ENCODE measurements at regions not wholly inside any gene's neighbourhood (a gene's known extent, or its start where the extent isn't known, plus 50 kb on each side); places are given as distances from the start of the nearest gene placed in this dataset.
"Not testable (repeated sequence)": the region's sequence is repeated elsewhere in the genome, so short reads cannot be mapped to it uniquely, and the experiment has no call there.

- Mint-ChIP-seq H3K4me3 (no peak overlapping the region), H3K27ac (no peak overlapping the region), H3K4me1 (peaks cover 30% of the 10 kb centered on the region), H3K9me3 (no peaks in the 10 kb centered on the region), H3K27me3 (no peaks in the 10 kb centered on the region), H3K36me3 (ENCODE audit: low read depth) (no peaks in the 10 kb centered on the region)
- ChIA-PET POLR2A (no interaction called here), CTCF (no interaction called here)
- no peak for DNase-seq
Measured at GRCh38 chr9:79473704-79474103, 98.1 kb upstream of the TLE4 start.

- H3K36me3 Mint-ChIP-seq (ENCODE audit: low read depth), result no peaks in the 10 kb centered on the region
- CTCF ChIA-PET, result no interaction called here
- H3K9me3 Mint-ChIP-seq, result no peaks in the 10 kb centered on the region
- POLR2A ChIA-PET, result no interaction called here
- no peaks in the 10 kb centered on the region for H3K27me3 Mint-ChIP-seq
- H3K4me1 Mint-ChIP-seq, result peaks cover 10% of the 10 kb centered on the region
- H3K4me3 Mint-ChIP-seq, result no peak overlapping the region
- DNase-seq, result no peak
- no peak overlapping the region for H3K27ac Mint-ChIP-seq
Measured at GRCh38 chr9:79477241-79477840, 94.4 kb upstream of the TLE4 start.

DNA sequence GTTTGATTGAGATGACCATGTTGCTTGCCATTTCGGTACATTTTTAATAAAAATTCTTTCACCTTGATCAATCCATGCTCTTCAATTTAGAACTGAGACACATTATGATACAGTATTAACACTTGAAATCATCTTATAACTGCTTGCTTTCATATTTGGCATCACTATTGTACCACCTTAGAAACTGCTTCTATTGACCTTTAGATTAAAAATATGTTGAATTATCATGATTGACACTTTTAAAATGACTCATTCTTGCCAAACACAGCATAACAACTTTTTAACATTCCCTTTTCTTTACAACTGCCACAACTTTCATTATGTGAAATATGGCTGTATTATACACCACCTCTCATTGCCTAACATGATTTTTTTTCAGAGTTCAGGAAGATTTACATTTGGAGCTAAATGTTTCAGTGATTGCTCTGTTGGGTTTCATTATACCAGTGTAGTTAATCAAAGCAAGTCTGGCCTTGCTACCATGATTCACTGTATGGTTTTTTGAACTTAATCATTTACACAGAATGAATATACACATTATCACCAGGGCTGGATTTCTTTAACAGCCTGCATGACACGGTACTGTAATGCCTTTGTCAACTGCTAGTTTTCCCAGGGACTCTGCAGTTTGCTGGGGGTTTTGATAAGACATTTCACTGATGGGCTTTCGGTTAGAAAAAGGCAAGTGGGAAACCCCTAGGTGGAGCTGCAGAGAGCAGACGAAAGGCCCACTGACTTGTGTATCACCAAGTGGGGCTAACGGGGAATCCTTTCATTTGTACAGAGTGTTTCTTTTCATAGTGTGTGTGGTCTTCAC lies 93.6 kb upstream of the TLE4 start:
- Mint-ChIP-seq H3K4me3 (no peak overlapping the region), H3K27ac (no peak overlapping the region), H3K9me3 (no peaks in the 10 kb centered on the region), H3K27me3 (no peaks in the 10 kb centered on the region), H3K36me3 (ENCODE audit: low read depth) (no peaks in the 10 kb centered on the region), H3K4me1 (peaks cover 5% of the 10 kb centered on the region)
- ChIA-PET CTCF (no interaction called here), POLR2A (no interaction called here)
- no peak for DNase-seq

DNA sequence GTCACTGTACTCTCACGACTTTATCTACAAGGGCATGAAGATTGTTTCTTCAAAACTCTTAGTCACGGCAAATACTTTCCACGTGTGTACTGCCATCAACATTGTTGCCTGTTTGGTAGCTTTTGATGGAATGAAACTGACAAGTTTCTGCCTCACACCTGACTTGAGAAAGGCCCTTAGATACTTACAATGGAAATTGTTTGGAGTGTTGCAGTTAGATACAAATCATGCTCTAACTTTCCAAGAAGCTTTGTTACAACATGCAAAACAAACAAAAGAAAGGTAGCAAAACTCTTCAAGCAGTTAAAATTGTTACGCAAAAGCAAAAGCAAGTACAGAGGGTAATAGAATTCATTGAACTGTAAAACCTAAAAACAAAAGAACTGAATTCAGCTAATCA lies 91.1 kb upstream of the TLE4 start:
- POLR2A ChIA-PET, result no interaction called here
- Mint-ChIP-seq H3K9me3 (no peaks in the 10 kb centered on the region), H3K27ac (no peak overlapping the region), H3K36me3 (ENCODE audit: low read depth) (no peaks in the 10 kb centered on the region), H3K4me3 (no peak overlapping the region), H3K4me1 (peaks cover 2% of the 10 kb centered on the region), H3K27me3 (no peaks in the 10 kb centered on the region)
- CTCF ChIA-PET, result interaction anchor here (0.7 kb wide), 1 partner anchor 1439 kb away, joined by 3 read pairs; no protein-coding TSS in a partner anchor
- DNase-seq, result no peak

DNA sequence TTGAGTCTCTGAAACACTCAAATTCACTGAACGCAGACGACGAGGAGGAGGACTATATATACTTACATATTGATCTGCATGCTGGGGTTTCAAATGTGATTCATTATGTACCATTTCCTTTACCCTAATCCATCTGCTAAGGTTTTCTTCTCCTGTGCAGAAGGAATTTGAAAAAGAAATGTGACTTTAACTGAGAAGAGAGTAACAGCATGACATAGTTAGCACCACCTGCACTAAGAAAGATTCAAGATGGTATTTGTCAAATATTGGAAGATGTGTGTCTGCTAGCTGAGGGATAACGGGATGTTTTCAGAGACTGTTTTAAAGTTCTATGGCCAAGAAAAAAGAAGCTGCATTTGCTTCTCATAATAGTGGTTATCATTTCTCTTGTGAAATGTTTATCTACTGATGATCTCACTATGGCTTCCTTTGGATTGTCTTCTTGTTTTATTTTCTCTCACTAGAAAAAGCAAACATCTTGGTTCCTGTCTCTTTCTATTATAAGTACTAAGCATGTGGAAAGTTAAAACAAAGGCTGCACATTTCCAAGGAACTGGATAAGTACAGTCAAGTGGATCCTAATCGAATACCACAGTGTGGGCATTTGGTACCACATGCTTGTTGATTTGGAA lies 89.8 kb upstream of the TLE4 start:
- H3K36me3 Mint-ChIP-seq (ENCODE audit: low read depth), result no peaks in the 10 kb centered on the region
- POLR2A ChIA-PET, result no interaction called here
- H3K4me3 Mint-ChIP-seq, result no peak overlapping the region
- H3K27ac Mint-ChIP-seq, result no peak overlapping the region
- no peak for DNase-seq
- H3K9me3 Mint-ChIP-seq, result no peaks in the 10 kb centered on the region
- CTCF ChIA-PET, result no interaction called here
- H3K27me3 Mint-ChIP-seq, result no peaks in the 10 kb centered on the region
- peaks cover 2% of the 10 kb centered on the region for H3K4me1 Mint-ChIP-seq

DNA sequence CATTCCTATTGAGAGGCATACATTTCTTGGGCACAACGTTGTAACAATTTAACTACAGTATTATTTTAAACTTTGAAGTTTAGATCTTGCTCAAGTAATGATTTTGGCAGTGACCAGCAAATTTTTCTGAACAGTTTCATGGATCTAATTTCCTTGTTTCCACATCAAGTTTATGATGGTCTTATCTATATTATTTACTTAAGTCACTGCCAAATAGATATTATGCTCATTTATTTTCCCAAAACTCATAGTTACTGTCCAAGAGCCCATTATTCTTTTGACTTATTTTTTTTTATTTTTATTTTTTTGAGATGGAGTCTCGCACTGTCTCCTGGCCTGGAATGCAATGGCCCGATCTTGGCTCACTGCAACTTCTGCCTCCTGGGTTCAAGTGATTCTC lies 86.5 kb upstream of the TLE4 start:
- ChIA-PET POLR2A (no interaction called here), CTCF (no interaction called here)
- no peak overlapping the region for H3K27ac Mint-ChIP-seq
- H3K4me1 Mint-ChIP-seq, result no peaks in the 10 kb centered on the region
- no peak for DNase-seq
- H3K4me3 Mint-ChIP-seq, result no peak overlapping the region
- no peaks in the 10 kb centered on the region for H3K36me3 Mint-ChIP-seq (ENCODE audit: low read depth)
- peaks cover 2% of the 10 kb centered on the region for H3K9me3 Mint-ChIP-seq
- H3K27me3 Mint-ChIP-seq, result no peaks in the 10 kb centered on the region

- Mint-ChIP-seq H3K4me3 (no peak overlapping the region), H3K4me1 (no peaks in the 10 kb centered on the region), H3K27me3 (no peaks in the 10 kb centered on the region), H3K27ac (no peak overlapping the region), H3K36me3 (ENCODE audit: low read depth) (no peaks in the 10 kb centered on the region), H3K9me3 (peaks cover 5% of the 10 kb centered on the region)
- POLR2A ChIA-PET, result no interaction called here
- CTCF ChIA-PET, result no interaction called here
- DNase-seq, result no peak
Measured at GRCh38 chr9:79489261-79490000, 82.3 kb upstream of the TLE4 start.

GRCh38 chr9:79490657-79491248 lies 81.0 kb upstream of the TLE4 start:
- Mint-ChIP-seq H3K27me3 (no peaks in the 10 kb centered on the region), H3K4me3 (no peak overlapping the region), H3K27ac (no peak overlapping the region), H3K9me3 (peaks cover 5% of the 10 kb centered on the region), H3K36me3 (ENCODE audit: low read depth) (no peaks in the 10 kb centered on the region), H3K4me1 (no peaks in the 10 kb centered on the region)
- DNase-seq, result no peak
- ChIA-PET POLR2A (no interaction called here), CTCF (no interaction called here)

DNA sequence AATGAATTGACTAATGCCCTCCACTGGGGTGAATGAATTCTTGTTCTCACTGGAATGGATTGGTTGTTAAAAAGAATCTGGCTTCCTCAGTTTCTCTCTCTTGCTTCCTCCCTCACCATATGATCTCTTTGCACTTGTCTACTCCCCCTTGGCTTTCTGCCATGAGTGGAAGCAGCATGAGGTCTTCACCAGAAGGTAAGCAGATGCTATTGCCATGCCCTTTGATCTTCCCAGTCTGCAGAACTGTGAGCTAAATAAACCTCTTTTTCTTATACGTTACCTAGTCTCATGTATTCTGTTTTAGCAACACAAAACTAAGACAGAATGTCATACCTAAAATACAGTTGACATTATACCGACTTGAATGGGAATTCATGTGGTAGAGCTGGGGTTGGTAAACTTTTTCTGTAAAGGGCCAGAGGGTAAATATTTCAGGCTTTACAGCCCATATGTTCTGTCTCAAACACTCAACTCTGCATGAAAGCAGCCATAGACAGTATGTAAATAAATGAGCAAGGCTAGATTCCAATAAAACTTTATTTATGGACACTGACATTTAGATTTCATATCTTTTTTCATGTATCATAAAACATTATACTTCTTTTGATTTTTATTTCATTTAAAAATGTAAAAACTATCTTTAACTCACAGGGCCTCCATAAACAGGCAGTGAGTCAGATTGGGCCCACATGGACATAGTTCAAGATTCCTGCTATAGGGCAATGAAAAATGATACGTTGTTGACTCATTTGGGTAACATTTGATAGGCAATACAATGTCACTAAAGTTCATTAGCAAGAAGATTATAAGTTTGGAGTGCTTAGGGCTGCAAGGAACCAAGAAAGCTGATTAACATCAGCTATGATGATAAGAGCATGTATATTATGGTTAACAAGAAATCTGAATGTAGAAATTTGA lies 79.4 kb upstream of the TLE4 start:
- ChIA-PET POLR2A (no interaction called here), CTCF (no interaction called here)
- H3K4me3 Mint-ChIP-seq, result no peak overlapping the region
- H3K9me3 Mint-ChIP-seq, result peaks cover 5% of the 10 kb centered on the region
- H3K36me3 Mint-ChIP-seq (ENCODE audit: low read depth), result no peaks in the 10 kb centered on the region
- no peaks in the 10 kb centered on the region for H3K27me3 Mint-ChIP-seq
- H3K4me1 Mint-ChIP-seq, result no peaks in the 10 kb centered on the region
- no peak for DNase-seq
- H3K27ac Mint-ChIP-seq, result no peak overlapping the region

- H3K9me3 Mint-ChIP-seq; H3K4me3 Mint-ChIP-seq; DNase-seq; H3K4me1 Mint-ChIP-seq; H3K36me3 Mint-ChIP-seq (ENCODE audit: low read depth); H3K27me3 Mint-ChIP-seq; H3K27ac Mint-ChIP-seq; CTCF ChIA-PET; POLR2A ChIA-PET: not testable (repeated sequence)
Measured at GRCh38 chr9:79500196-79500864, 71.4 kb upstream of the TLE4 start.

DNA sequence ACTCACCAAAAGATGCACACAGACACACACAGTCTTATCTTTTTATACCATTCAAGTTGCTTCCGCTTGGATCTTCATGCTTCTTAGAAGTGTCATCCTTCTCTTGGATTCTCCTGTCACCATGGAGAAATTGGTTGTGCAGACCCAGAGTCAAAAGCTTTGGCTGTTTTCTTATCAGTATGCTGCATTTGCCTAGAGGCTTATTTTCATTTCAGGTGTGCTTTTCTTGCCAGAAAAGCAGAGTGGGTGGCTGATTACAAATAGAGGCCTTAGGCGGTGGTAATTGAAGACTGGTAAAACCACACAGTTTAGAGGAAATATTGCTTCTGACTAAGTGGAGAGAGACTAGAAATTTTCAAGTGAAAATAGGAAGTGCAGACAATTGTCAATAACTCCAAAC lies 70.2 kb upstream of the TLE4 start:
- H3K27me3 Mint-ChIP-seq, result no peaks in the 10 kb centered on the region
- H3K9me3 Mint-ChIP-seq, result peaks cover 4% of the 10 kb centered on the region
- POLR2A ChIA-PET, result no interaction called here
- CTCF ChIA-PET, result no interaction called here
- no peak for DNase-seq
- H3K27ac Mint-ChIP-seq, result no peak overlapping the region
- no peak overlapping the region for H3K4me3 Mint-ChIP-seq
- no peaks in the 10 kb centered on the region for H3K36me3 Mint-ChIP-seq (ENCODE audit: low read depth)
- H3K4me1 Mint-ChIP-seq, result peaks cover 7% of the 10 kb centered on the region

DNA sequence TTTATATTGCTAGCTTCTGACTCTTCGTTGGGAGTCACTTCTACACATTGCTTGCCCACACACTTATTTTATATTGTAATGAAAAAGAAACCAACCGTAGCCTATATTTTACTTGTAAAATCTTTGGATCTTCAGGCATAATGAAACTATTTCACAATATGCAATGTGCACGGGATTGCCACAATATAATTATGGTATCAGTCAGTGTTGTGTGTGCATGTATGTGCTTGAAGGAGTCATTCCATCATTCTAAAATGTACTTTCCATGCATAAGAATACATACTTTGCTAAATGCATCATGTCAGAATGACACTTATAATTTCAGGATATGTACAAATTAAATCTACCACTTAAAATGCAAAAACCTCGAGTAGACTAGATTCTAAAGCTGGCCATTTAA lies 64.0 kb upstream of the TLE4 start:
- DNase-seq, result no peak
- ChIA-PET POLR2A (no interaction called here), CTCF (no interaction called here)
- no peaks in the 10 kb centered on the region for H3K36me3 Mint-ChIP-seq (ENCODE audit: low read depth)
- H3K27ac Mint-ChIP-seq, result no peak overlapping the region
- H3K27me3 Mint-ChIP-seq, result no peaks in the 10 kb centered on the region
- H3K4me1 Mint-ChIP-seq, result no peaks in the 10 kb centered on the region
- H3K4me3 Mint-ChIP-seq, result no peak overlapping the region
- H3K9me3 Mint-ChIP-seq, result no peaks in the 10 kb centered on the region
